ENCODE measurements at regions not wholly inside any gene's neighbourhood (a gene's known extent, or its start where the extent isn't known, plus 50 kb on each side); places are given as distances from the start of the nearest gene placed in this dataset.

DNA sequence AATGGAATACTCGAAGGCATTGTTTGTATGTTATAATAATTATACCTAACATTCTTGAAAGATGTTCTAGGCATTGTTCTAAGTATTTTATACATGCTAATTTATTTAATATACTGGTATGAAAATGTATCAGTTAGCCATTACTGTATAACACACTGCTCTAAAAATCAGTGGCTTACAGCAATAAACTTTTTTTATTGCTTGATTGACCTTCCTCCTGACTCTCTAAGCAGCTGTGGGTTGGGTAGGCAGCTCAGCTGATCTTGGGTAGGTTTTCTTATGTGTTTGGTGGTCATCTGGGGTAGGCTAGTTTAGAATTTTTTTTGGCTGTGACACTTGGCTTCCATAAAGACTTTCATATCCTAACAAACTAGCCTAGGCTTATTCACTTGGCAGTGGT is 100.2 kb upstream of the SYT6 start (continued):
- TF ChIP-seq ZNF670 (tag by site-specific recombination; IDR thresholded peaks at IDR 0.05; ENCODE audit: low read depth) = no peak
- no peak for TF ChIP-seq ZBTB8A (tag by site-specific recombination; IDR thresholded peaks at IDR 0.05)
- no peak for TF ChIP-seq ZBTB7A (tag by site-specific recombination; IDR thresholded peaks at IDR 0.05; ENCODE audit: low read depth)
- TF ChIP-seq ZNF473 (tag by site-specific recombination; IDR thresholded peaks at IDR 0.05) = no peak

DNA sequence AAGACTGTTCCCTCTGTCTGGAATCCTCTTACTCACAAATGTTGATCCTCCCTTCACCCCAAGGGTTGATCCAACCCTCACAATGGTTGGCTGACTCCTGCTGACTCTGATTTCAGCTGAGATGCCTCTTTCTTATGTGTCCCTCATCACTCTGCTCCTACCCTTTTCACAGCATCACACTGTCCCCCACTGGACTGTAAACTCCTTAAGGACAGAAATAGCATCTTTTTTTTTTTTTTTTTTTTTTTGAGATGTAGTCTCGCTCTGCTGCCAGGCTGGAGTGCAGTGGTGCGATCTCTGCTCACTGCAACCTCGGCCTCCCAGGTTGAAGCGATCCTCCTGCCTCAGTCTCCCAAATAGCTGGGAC is 97.9 kb upstream of the SYT6 start:
- H3K27ac ChIP-seq (ENCODE audit: extremely low read depth, low read depth, low read length) = no peak overlapping the region
- no peaks in the 10 kb centered on the region for H3K4me1 ChIP-seq (ENCODE audit: control insufficient read depth, insufficient read depth, low read length)
- no peak for TF ChIP-seq ZNF555 (tag by site-specific recombination; conservative IDR thresholded peaks at IDR 0.05)
- TF ChIP-seq ZIC2 (tag by site-specific recombination; IDR thresholded peaks at IDR 0.05) = no peak
- TF ChIP-seq ZNF670 (tag by site-specific recombination; IDR thresholded peaks at IDR 0.05; ENCODE audit: low read depth) = no peak
- no peak for TF ChIP-seq ZNF623 (tag by site-specific recombination; IDR thresholded peaks at IDR 0.05)
- TF ChIP-seq ZNF677 (tag by site-specific recombination; IDR thresholded peaks at IDR 0.05) = no peak
- TF ChIP-seq SETDB1 (IDR thresholded peaks at IDR 0.05; ENCODE audit: insufficient read length, low read length) = no peak
- TF ChIP-seq, protein P1, sequence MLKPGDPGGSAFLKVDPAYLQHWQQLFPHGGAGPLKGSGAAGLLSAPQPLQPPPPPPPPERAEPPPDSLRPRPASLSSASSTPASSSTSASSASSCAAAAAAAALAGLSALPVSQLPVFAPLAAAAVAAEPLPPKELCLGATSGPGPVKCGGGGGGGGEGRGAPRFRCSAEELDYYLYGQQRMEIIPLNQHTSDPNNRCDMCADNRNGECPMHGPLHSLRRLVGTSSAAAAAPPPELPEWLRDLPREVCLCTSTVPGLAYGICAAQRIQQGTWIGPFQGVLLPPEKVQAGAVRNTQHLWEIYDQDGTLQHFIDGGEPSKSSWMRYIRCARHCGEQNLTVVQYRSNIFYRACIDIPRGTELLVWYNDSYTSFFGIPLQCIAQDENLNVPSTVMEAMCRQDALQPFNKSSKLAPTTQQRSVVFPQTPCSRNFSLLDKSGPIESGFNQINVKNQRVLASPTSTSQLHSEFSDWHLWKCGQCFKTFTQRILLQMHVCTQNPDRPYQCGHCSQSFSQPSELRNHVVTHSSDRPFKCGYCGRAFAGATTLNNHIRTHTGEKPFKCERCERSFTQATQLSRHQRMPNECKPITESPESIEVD (tag by site-specific recombination; IDR thresholded peaks at IDR 0.05) = no peak
- no peak for TF ChIP-seq SCRT2 (tag by site-specific recombination; IDR thresholded peaks at IDR 0.05)
- TF ChIP-seq ZNF792 (tag by site-specific recombination; IDR thresholded peaks at IDR 0.05) = no peak
- TF ChIP-seq REST (tag by site-specific recombination; IDR thresholded peaks at IDR 0.05) = no peak
- no peaks in the 10 kb centered on the region for H3K36me3 ChIP-seq (ENCODE audit: control insufficient read depth in 2 of 2, insufficient read depth in 1 of 2, low read length in 2 of 2)
- CTCF ChIA-PET = no interaction called here
- POLR2A ChIA-PET = no interaction called here
- H3K9me3 ChIP-seq (ENCODE audit: control insufficient read depth, insufficient read depth, low read depth, low read length) = no peaks in the 10 kb centered on the region
- no peak overlapping the region for H3K4me3 ChIP-seq (ENCODE audit: low read depth, low read length)

DNA sequence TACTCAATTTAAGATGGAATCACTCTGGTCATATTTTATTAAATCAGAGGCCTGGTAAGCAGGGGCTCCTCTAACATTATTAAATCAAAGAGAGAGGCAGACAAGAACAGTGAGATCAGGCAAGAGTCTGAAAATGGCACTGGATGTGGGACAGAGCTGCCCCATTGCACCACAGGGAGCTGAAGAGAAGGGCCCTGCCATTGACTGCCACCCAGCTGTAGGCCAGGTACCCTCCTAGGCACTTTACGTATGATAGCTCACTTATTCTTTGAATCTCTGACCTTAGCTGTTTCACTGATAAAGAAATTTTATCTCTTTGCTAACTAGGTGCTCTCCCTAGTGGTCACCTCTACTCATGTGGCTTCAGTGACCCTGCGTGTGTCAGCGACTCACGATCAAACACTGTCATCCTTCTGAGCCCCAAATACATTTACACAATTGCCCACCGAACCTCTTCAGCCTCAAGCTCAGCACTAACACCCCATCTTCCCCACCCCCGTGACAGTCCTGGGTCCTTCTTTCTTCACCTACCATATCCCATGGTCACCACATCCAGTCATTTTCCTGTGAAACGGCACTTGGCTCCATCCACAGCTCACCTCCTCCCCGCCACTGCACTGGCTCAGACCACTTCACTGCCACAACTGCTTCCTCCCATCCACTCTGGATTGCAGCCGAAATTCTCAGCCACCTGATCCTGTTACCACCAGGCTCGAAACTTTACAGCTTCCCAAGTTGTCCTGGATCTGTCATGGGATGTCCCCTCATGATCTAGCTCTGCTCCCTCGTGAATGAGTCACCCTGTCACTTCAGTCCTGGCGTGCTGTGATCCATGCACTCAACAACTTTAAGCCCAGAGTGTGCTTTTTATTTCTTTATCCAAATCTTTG is 97.3 kb upstream of the SYT6 start:
- Histone ChIP-seq H3K9me3 (ENCODE audit: control insufficient read depth, insufficient read depth, low read depth, low read length) (no peaks in the 10 kb centered on the region), H3K27ac (ENCODE audit: extremely low read depth, low read depth, low read length) (no peak overlapping the region), H3K4me3 (ENCODE audit: low read depth, low read length) (no peak overlapping the region), H3K4me1 (ENCODE audit: control insufficient read depth, insufficient read depth, low read length) (no peaks in the 10 kb centered on the region), H3K36me3 (ENCODE audit: control insufficient read depth in 2 of 2, insufficient read depth in 1 of 2, low read length in 2 of 2) (no peaks in the 10 kb centered on the region)
- POLR2A ChIA-PET = no interaction called here
- CTCF ChIA-PET = interaction anchor here (1.0 to 1.1 kb wide), 2 partner anchors 32 to 96 kb away, joined by 3 read pairs; no protein-coding TSS in a partner anchor
- TF ChIP-seq ZNF776 (tag by site-specific recombination; IDR thresholded peaks at IDR 0.05; ENCODE audit: borderline replicate concordance) (no peak), GLI4 (tag by site-specific recombination; IDR thresholded peaks at IDR 0.05) (no peak), TRIM28 (IDR thresholded peaks at IDR 0.05; ENCODE audit: borderline replicate concordance, low read length) (no peak), ZNF248 (tag by site-specific recombination; IDR thresholded peaks at IDR 0.05) (no peak), CTCF (tag by site-specific recombination; IDR thresholded peaks at IDR 0.05) (no peak), ZNF37A (tag by site-specific recombination; IDR thresholded peaks at IDR 0.05) (no peak), SALL2 (tag by site-specific recombination; IDR thresholded peaks at IDR 0.05; ENCODE audit: borderline replicate concordance) (no peak), ZBTB11 (tag by site-specific recombination; conservative IDR thresholded peaks at IDR 0.05; ENCODE audit: low read depth) (no peak), ZEB2 (tag by site-specific recombination; IDR thresholded peaks at IDR 0.05) (no peak), ZNF791 (tag by site-specific recombination; IDR thresholded peaks at IDR 0.05) (no peak), ZBTB17 (tag by site-specific recombination; IDR thresholded peaks at IDR 0.05) (no peak)

All from HEK293 (cell line).